ENCODE measurements at regions not wholly inside any gene's neighbourhood (a gene's known extent, or its start where the extent isn't known, plus 50 kb on each side); places are given as distances from the start of the nearest gene placed in this dataset.

DNA sequence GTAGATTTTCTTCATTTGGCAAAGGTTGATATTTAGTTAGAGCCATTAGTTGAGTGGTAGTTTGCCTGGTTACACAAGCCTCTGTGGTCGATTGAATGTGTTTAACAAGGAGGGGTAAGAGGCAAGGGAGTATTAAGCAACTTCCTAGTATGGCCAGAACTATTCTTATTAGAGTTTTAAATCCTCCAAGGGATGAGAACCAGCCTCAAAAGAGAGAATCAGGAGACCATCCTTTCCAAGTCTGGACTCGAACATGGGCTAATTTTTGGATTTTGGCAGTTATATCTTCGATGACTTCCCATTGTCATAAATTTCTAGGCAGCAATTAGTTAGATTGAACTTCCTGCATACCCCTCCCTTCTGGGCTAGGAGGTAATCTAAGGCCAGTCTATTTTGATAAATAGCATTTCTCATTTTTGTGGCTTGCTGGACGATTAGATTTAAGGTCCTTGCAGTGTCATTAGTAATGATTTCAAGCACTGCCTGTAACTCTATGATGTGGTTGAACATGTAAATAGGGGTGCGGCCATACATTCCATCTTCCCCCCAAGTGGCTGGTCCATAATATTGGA, 219.5 kb upstream of the KCND2 start:
- TF ChIP-seq, protein P1, sequence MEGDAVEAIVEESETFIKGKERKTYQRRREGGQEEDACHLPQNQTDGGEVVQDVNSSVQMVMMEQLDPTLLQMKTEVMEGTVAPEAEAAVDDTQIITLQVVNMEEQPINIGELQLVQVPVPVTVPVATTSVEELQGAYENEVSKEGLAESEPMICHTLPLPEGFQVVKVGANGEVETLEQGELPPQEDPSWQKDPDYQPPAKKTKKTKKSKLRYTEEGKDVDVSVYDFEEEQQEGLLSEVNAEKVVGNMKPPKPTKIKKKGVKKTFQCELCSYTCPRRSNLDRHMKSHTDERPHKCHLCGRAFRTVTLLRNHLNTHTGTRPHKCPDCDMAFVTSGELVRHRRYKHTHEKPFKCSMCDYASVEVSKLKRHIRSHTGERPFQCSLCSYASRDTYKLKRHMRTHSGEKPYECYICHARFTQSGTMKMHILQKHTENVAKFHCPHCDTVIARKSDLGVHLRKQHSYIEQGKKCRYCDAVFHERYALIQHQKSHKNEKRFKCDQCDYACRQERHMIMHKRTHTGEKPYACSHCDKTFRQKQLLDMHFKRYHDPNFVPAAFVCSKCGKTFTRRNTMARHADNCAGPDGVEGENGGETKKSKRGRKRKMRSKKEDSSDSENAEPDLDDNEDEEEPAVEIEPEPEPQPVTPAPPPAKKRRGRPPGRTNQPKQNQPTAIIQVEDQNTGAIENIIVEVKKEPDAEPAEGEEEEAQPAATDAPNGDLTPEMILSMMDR (IDR thresholded peaks at IDR 0.05; ENCODE audit: borderline replicate concordance, extremely low read depth, low read length, poor library complexity, severe bottlenecking) = no peak
- no peak for TF ChIP-seq EZH2 (IDR thresholded peaks at IDR 0.05; ENCODE audit: borderline replicate concordance, low read depth, low read length, severe bottlenecking)

Measured in DND-41 (cell line).